Stomach smooth muscle (tissue), 2 donors: ENCODE measurements at regions not wholly inside any gene's neighbourhood (a gene's known extent, or its start where the extent isn't known, plus 50 kb on each side); places are given as distances from the start of the nearest gene placed in this dataset.

Source experiments
- H3K27ac ChIP-seq: one replicate; pipeline ENCODE4 v1.7.0; 2013; ENCODE audit warnings: mild to moderate bottlenecking, low read length, inconsistent platforms
- H3K27me3 ChIP-seq, 2 donors: one replicate each; pipeline ENCODE4 v1.7.0; 2013; ENCODE audit warnings: low read length in 2 of 2; ENCODE audit not compliant: insufficient read depth in 2 of 2, control insufficient read depth in 1 of 2
- H3K36me3 ChIP-seq, 2 donors: one replicate each; pipeline ENCODE4 v1.7.0; 2013; ENCODE audit warnings: low read length in 2 of 2; ENCODE audit not compliant: control insufficient read depth in 2 of 2, insufficient read depth in 2 of 2
- H3K4me1 ChIP-seq: one replicate; pipeline ENCODE4 v1.7.0; 2013; ENCODE audit warnings: low read length; ENCODE audit not compliant: control insufficient read depth, insufficient read depth
- H3K4me3 ChIP-seq, 2 donors: one replicate each; pipeline ENCODE4 v1.7.0; 2013; ENCODE audit warnings: low read length in 2 of 2
- H3K9ac ChIP-seq, 2 donors: one replicate each; pipeline ENCODE4 v1.7.0; 2013; ENCODE audit warnings: low read length in 2 of 2, mild to moderate bottlenecking in 1 of 2
- H3K9me3 ChIP-seq, 2 donors: one replicate each; pipeline ENCODE4 v1.7.0; 2013; ENCODE audit warnings: low read length in 2 of 2; ENCODE audit not compliant: control insufficient read depth in 2 of 2
- donor health status: healthy.
- donor health status: Pancreatic carcinoma.

GRCh38 chr11:122604621-122605020, 50.9 kb upstream of the UBASH3B start:
- no peaks in the 10 kb centered on the region for H3K4me1 ChIP-seq
- no peaks in the 10 kb centered on the region for H3K36me3 ChIP-seq
- no peak overlapping the region for H3K27ac ChIP-seq
- no peaks in the 10 kb centered on the region for H3K9me3 ChIP-seq
- no peak overlapping the region for H3K4me3 ChIP-seq
- H3K27me3 ChIP-seq, result no peaks in the 10 kb centered on the region
- H3K9ac ChIP-seq, result no peak overlapping the region

GRCh38 chr11:122601141-122602125, 54.1 kb upstream of the UBASH3B start:
- no peak overlapping the region for H3K9ac ChIP-seq
- no peaks in the 10 kb centered on the region for H3K9me3 ChIP-seq
- H3K4me1 ChIP-seq, result no peaks in the 10 kb centered on the region
- peaks cover 0 to 2% of the 10 kb centered on the region in 2 donors for H3K27me3 ChIP-seq
- no peak overlapping the region for H3K27ac ChIP-seq
- no peaks in the 10 kb centered on the region for H3K36me3 ChIP-seq
- no peak overlapping the region for H3K4me3 ChIP-seq

- Histone ChIP-seq H3K4me1 (no peaks in the 10 kb centered on the region), H3K36me3 (no peaks in the 10 kb centered on the region), H3K9me3 (no peaks in the 10 kb centered on the region), H3K4me3 (no peak overlapping the region), H3K9ac (no peak overlapping the region), H3K27ac (no peak overlapping the region), H3K27me3 (peaks cover 0 to 2% of the 10 kb centered on the region in 2 donors)
Measured at GRCh38 chr11:122600290-122600689, 55.2 kb upstream of the UBASH3B start.

GRCh38 chr11:122599434-122599833, 56.1 kb upstream of the UBASH3B start:
- H3K4me1 ChIP-seq, result no peaks in the 10 kb centered on the region
- H3K4me3 ChIP-seq, result no peak overlapping the region
- H3K27ac ChIP-seq, result no peak overlapping the region
- no peaks in the 10 kb centered on the region for H3K9me3 ChIP-seq
- H3K27me3 ChIP-seq, result peaks cover 0 to 2% of the 10 kb centered on the region in 2 donors
- H3K9ac ChIP-seq, result no peak overlapping the region
- no peaks in the 10 kb centered on the region for H3K36me3 ChIP-seq

- H3K27me3 ChIP-seq, result peaks cover 0 to 2% of the 10 kb centered on the region in 2 donors
- no peaks in the 10 kb centered on the region for H3K9me3 ChIP-seq
- no peaks in the 10 kb centered on the region for H3K4me1 ChIP-seq
- H3K36me3 ChIP-seq, result no peaks in the 10 kb centered on the region
- H3K9ac ChIP-seq, result no peak overlapping the region
- H3K4me3 ChIP-seq, result no peak overlapping the region
- no peak overlapping the region for H3K27ac ChIP-seq
Measured at GRCh38 chr11:122598971-122599370, 56.6 kb upstream of the UBASH3B start.

GRCh38 chr11:122597511-122597910, 58.0 kb upstream of the UBASH3B start:
- H3K4me3 ChIP-seq, result no peak overlapping the region
- H3K36me3 ChIP-seq, result no peaks in the 10 kb centered on the region
- no peaks in the 10 kb centered on the region for H3K4me1 ChIP-seq
- H3K27me3 ChIP-seq, result peaks cover 0 to 5% of the 10 kb centered on the region in 2 donors
- no peak overlapping the region for H3K9ac ChIP-seq
- H3K9me3 ChIP-seq, result no peaks in the 10 kb centered on the region
- no peak overlapping the region for H3K27ac ChIP-seq

GRCh38 chr11:122594986-122595645, 60.4 kb upstream of the UBASH3B start:
- H3K27me3 ChIP-seq, result peaks cover 0 to 5% of the 10 kb centered on the region in 2 donors
- no peaks in the 10 kb centered on the region for H3K4me1 ChIP-seq
- H3K9ac ChIP-seq, result no peak overlapping the region
- H3K9me3 ChIP-seq, result no peaks in the 10 kb centered on the region
- H3K4me3 ChIP-seq, result no peak overlapping the region
- H3K36me3 ChIP-seq, result no peaks in the 10 kb centered on the region
- no peak overlapping the region for H3K27ac ChIP-seq

GRCh38 chr11:122593473-122594420, 61.8 kb upstream of the UBASH3B start:
- Histone ChIP-seq H3K27me3 (peaks cover 3% of the 10 kb centered on the region in 2 donors), H3K4me3 (no peak overlapping the region), H3K27ac (no peak overlapping the region), H3K4me1 (no peaks in the 10 kb centered on the region), H3K9ac (no peak overlapping the region), H3K9me3 (no peaks in the 10 kb centered on the region), H3K36me3 (no peaks in the 10 kb centered on the region)

- H3K4me1 ChIP-seq, result no peaks in the 10 kb centered on the region
- no peaks in the 10 kb centered on the region for H3K9me3 ChIP-seq
- H3K9ac ChIP-seq, result no peak overlapping the region
- H3K36me3 ChIP-seq, result no peaks in the 10 kb centered on the region
- H3K4me3 ChIP-seq, result no peak overlapping the region
- peaks cover 3% of the 10 kb centered on the region in 2 donors for H3K27me3 ChIP-seq
- H3K27ac ChIP-seq, result no peak overlapping the region
Measured at GRCh38 chr11:122592641-122593040, 62.9 kb upstream of the UBASH3B start.

- Histone ChIP-seq H3K27ac (no peak overlapping the region), H3K27me3 (no peaks in the 10 kb centered on the region), H3K4me3 (no peak overlapping the region), H3K9ac (no peak overlapping the region), H3K9me3 (no peaks in the 10 kb centered on the region), H3K4me1 (peaks cover 4% of the 10 kb centered on the region), H3K36me3 (no peaks in the 10 kb centered on the region)
Measured at GRCh38 chr11:122584670-122585069, 70.9 kb upstream of the UBASH3B start.
